RWPE1 (cell line): ENCODE measurements at regions not wholly inside any gene's neighbourhood (a gene's known extent, or its start where the extent isn't known, plus 50 kb on each side); places are given as distances from the start of the nearest gene placed in this dataset.

Experiments used
- CTCF ChIA-PET: fragments of 350-600 bp; sonication (Branson Sonifier 250); formaldehyde crosslinking; extraction: SDS; loops from one replicate; lab custom pipeline; 2021; lab: Yijun Ruan, JAX
- POLR2A ChIA-PET: fragments of 400-600 bp; formaldehyde crosslinking; extraction: SDS; loops from one replicate; lab custom pipeline; 2020; ENCODE audit warnings: antibody characterized with exemption; ENCODE audit not compliant: low non-redundant PET; lab: Yijun Ruan, JAX
- DNase-seq: peaks from one replicate; pipeline ENCODE4 v3.0.0; 2012; ENCODE audit warnings: low spot score
- H3K27ac ChIP-seq: fragments of 450-650 bp; 2 replicates; pipeline ENCODE4 v1.5.1; 2017
- TF ChIP-seq, protein P1 (sequence below): fragments of 450-650 bp; conservative IDR thresholded peaks from 2 replicates; pipeline ENCODE4 v1.5.1; 2017; ENCODE audit warnings: low read depth, mild to moderate bottlenecking

- TF ChIP-seq, protein P1, sequence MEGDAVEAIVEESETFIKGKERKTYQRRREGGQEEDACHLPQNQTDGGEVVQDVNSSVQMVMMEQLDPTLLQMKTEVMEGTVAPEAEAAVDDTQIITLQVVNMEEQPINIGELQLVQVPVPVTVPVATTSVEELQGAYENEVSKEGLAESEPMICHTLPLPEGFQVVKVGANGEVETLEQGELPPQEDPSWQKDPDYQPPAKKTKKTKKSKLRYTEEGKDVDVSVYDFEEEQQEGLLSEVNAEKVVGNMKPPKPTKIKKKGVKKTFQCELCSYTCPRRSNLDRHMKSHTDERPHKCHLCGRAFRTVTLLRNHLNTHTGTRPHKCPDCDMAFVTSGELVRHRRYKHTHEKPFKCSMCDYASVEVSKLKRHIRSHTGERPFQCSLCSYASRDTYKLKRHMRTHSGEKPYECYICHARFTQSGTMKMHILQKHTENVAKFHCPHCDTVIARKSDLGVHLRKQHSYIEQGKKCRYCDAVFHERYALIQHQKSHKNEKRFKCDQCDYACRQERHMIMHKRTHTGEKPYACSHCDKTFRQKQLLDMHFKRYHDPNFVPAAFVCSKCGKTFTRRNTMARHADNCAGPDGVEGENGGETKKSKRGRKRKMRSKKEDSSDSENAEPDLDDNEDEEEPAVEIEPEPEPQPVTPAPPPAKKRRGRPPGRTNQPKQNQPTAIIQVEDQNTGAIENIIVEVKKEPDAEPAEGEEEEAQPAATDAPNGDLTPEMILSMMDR: no peak
- POLR2A ChIA-PET: no interaction called here
- CTCF ChIA-PET: interaction anchor here (1.2 kb wide), 1 partner anchor 172 kb away, joined by 3 read pairs; no protein-coding TSS in a partner anchor
- peak overlapping the region; percentile 76 for H3K27ac ChIP-seq
- no peak for DNase-seq
These were observed 149.3 kb upstream of the FAM3C start for GRCh38 chr7:121545418-121545817.

GRCh38 chr7:121544726-121545125, 148.6 kb upstream of the FAM3C start:
- ChIA-PET CTCF (interaction anchor here (1.2 to 1.5 kb wide), 2 partner anchors 149 to 172 kb away, joined by 3 to 5 read pairs; partner anchors contain the start of gene FAM3C), POLR2A (interaction anchor here (1.1 kb wide), 1 partner anchor 149 kb away, joined by 3 read pairs; no protein-coding TSS in a partner anchor)
- DNase-seq: peak; percentile 92
- H3K27ac ChIP-seq: peak overlapping the region; percentile 76
- TF ChIP-seq, protein P1: no peak

- ChIA-PET POLR2A (interaction anchor here (1.1 kb wide), 1 partner anchor 149 kb away, joined by 3 read pairs; no protein-coding TSS in a partner anchor), CTCF (interaction anchor here (0.6 to 1.5 kb wide), 2 partner anchors 35 to 148 kb away, joined by 4 to 5 read pairs; partner anchors contain the start of gene FAM3C)
- TF ChIP-seq, protein P1: no peak
- no peak overlapping the region for H3K27ac ChIP-seq
- DNase-seq: no peak
These were observed 148.1 kb upstream of the FAM3C start for GRCh38 chr7:121544238-121544637.

GRCh38 chr7:121541457-121541856, 145.3 kb upstream of the FAM3C start:
- POLR2A ChIA-PET: no interaction called here
- TF ChIP-seq, protein P1: no peak
- no peak for DNase-seq
- no peak overlapping the region for H3K27ac ChIP-seq
- CTCF ChIA-PET: no interaction called here

DNA sequence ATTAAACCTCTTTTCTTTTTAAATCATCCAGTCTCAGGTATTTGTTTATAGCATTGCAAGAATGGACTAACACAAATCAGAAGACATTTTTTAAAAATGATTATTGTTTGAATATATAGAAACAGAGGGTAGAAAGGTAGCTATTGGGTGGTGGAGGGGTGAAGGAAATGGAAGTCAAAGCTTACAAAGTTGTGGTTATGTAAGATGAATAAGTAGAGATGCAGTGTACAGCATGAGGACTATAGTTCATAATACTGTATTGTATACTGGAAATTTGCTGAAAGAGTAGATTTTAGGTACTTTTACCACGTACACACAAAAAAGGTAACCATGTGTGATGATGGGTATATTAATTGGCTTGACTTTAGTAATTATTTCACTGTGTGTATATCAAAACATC, 144.0 kb upstream of the FAM3C start:
- DNase-seq: no peak
- ChIA-PET POLR2A (no interaction called here), CTCF (no interaction called here)
- no peak overlapping the region for H3K27ac ChIP-seq
- TF ChIP-seq, protein P1: no peak

- no peak for DNase-seq
- ChIA-PET CTCF (no interaction called here), POLR2A (no interaction called here)
- no peak overlapping the region for H3K27ac ChIP-seq
- TF ChIP-seq, protein P1: no peak
These were observed 140.9 kb upstream of the FAM3C start for GRCh38 chr7:121537031-121537430.
